Neural progenitor cell (in vitro differentiated cells): ENCODE measurements at regions not wholly inside any gene's neighbourhood (a gene's known extent, or its start where the extent isn't known, plus 50 kb on each side); places are given as distances from the start of the nearest gene placed in this dataset.

Source experiments
- EZH2 ChIP-seq: fragments of 200-600 bp; sonication (generic); IDR thresholded peaks from 2 replicates; pipeline ENCODE4 v1.6.1; 2017; ENCODE audit warnings: antibody characterized with exemption, mild to moderate bottlenecking, moderate library complexity
- TF ChIP-seq, protein P1 (sequence below): fragments of 200-600 bp; sonication (generic); IDR thresholded peaks from 2 replicates; pipeline ENCODE4 v1.5.1; 2017; ENCODE audit warnings: antibody characterized with exemption, mild to moderate bottlenecking

DNA sequence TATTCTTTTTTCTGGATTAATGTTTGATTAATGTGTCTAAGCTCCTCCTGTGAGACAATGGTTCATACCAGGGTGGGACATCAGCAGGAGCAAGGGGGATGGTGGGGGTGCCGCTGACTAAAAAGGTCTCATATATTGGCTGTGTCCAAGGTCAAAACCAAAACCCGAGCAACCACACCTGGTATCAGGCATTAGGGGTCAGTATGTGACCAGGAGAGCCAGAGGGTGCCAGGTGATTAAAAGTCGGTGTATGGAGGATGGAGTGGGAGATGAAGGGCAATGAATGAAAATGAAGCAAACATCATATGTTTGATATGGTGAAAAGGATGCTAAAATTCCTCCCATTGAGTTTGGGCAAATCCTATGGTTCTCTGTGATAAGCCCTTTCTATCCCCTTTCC, 118.0 kb downstream of the MIAT start:
- TF ChIP-seq, protein P1, sequence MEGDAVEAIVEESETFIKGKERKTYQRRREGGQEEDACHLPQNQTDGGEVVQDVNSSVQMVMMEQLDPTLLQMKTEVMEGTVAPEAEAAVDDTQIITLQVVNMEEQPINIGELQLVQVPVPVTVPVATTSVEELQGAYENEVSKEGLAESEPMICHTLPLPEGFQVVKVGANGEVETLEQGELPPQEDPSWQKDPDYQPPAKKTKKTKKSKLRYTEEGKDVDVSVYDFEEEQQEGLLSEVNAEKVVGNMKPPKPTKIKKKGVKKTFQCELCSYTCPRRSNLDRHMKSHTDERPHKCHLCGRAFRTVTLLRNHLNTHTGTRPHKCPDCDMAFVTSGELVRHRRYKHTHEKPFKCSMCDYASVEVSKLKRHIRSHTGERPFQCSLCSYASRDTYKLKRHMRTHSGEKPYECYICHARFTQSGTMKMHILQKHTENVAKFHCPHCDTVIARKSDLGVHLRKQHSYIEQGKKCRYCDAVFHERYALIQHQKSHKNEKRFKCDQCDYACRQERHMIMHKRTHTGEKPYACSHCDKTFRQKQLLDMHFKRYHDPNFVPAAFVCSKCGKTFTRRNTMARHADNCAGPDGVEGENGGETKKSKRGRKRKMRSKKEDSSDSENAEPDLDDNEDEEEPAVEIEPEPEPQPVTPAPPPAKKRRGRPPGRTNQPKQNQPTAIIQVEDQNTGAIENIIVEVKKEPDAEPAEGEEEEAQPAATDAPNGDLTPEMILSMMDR, result no peak
- TF ChIP-seq EZH2, result no peak
